Loucy (cell line): ENCODE measurements at regions not wholly inside any gene's neighbourhood (a gene's known extent, or its start where the extent isn't known, plus 50 kb on each side); places are given as distances from the start of the nearest gene placed in this dataset.

ENCODE experiments used
- CTCF ChIP-seq: fragments of 200-600 bp; sonication (generic); conservative IDR thresholded peaks from 2 replicates; pipeline ENCODE4 v1.5.1; 2014; ENCODE audit warnings: mild to moderate bottlenecking, antibody characterized with exemption, low read length
- EZH2phosphoT487 ChIP-seq: fragments of 200-600 bp; IDR thresholded peaks from 2 replicates; pipeline ENCODE4 v1.6.1; 2018; ENCODE audit warnings: antibody characterized with exemption, mild to moderate bottlenecking, moderate library complexity, borderline replicate concordance

- TF ChIP-seq CTCF (no peak), EZH2phosphoT487 (no peak)
Measured at GRCh38 chr5:32865475-32865874, 154.4 kb downstream of the NPR3 start.
